Gastroesophageal sphincter (tissue), 3 donors: ENCODE measurements at regions not wholly inside any gene's neighbourhood (a gene's known extent, or its start where the extent isn't known, plus 50 kb on each side); places are given as distances from the start of the nearest gene placed in this dataset.

Experiments used
- POLR2A ChIP-seq, 2 donors: fragments of 450-650 bp; IDR thresholded peaks; one replicate each; pipeline ENCODE4 v1.6.1; 2017; ENCODE audit warnings: antibody characterized with exemption in 2 of 2, mild to moderate bottlenecking in 2 of 2, moderate library complexity in 1 of 2
- POLR2AphosphoS5 ChIP-seq: sonication (generic); formaldehyde crosslinking; IDR thresholded peaks from one replicate; pipeline ENCODE4 v1.6.1; 2017; ENCODE audit warnings: antibody characterized with exemption
- TF ChIP-seq, protein P1 (sequence below), 4 experiments: fragments of 200-600 bp in 2 of 4; fragments of 450-650 bp in 2 of 4; sonication (generic) in 1 of 4; IDR thresholded peaks; one replicate each; pipeline ENCODE4 v1.5.1; 2017 to 2019; ENCODE audit warnings: antibody characterized with exemption in 4 of 4, mild to moderate bottlenecking in 2 of 4, moderate library complexity in 2 of 4

- TF ChIP-seq, protein P1, sequence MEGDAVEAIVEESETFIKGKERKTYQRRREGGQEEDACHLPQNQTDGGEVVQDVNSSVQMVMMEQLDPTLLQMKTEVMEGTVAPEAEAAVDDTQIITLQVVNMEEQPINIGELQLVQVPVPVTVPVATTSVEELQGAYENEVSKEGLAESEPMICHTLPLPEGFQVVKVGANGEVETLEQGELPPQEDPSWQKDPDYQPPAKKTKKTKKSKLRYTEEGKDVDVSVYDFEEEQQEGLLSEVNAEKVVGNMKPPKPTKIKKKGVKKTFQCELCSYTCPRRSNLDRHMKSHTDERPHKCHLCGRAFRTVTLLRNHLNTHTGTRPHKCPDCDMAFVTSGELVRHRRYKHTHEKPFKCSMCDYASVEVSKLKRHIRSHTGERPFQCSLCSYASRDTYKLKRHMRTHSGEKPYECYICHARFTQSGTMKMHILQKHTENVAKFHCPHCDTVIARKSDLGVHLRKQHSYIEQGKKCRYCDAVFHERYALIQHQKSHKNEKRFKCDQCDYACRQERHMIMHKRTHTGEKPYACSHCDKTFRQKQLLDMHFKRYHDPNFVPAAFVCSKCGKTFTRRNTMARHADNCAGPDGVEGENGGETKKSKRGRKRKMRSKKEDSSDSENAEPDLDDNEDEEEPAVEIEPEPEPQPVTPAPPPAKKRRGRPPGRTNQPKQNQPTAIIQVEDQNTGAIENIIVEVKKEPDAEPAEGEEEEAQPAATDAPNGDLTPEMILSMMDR (IDR thresholded peaks at IDR 0.05), result no peak
- no peak for TF ChIP-seq POLR2A (IDR thresholded peaks at IDR 0.05)
- TF ChIP-seq POLR2AphosphoS5, result no peak
These were observed 117.2 kb upstream of the PMCH start for GRCh38 chr12:102314821-102315220.
